Activated T-cell treated with anti-CD3 and anti-CD28 coated beads for 48 hours (primary cell): ENCODE measurements at regions not wholly inside any gene's neighbourhood (a gene's known extent, or its start where the extent isn't known, plus 50 kb on each side); places are given as distances from the start of the nearest gene placed in this dataset.

Experiments
- DNase-seq: peaks from one replicate; pipeline ENCODE4 v3.0.0-alpha.2; 2020; ENCODE audit warnings: low read depth

- DNase-seq: no peak
These were observed 132.1 kb downstream of the OAT start for GRCh38 chr10:124286621-124287020.

- DNase-seq: no peak
These were observed 132.9 kb downstream of the OAT start for GRCh38 chr10:124285587-124286527.

DNA sequence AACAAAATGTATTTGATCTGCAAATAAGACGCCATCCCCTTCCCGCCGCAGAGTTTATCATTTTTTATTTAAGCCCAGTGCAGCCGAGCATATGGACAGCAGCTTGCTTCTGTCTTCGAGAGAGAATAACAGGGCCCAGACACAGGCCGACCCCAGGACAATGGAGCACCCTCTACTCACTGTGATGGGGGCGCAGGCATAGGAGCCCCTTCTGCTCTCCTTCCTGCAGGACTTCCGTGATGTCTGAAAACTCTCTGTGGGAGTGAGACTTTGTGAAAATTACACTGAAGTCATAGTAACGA, 134.8 kb downstream of the OAT start:
- no peak for DNase-seq

- DNase-seq: no peak
These were observed 135.3 kb downstream of the OAT start for GRCh38 chr10:124283215-124283948.

DNA sequence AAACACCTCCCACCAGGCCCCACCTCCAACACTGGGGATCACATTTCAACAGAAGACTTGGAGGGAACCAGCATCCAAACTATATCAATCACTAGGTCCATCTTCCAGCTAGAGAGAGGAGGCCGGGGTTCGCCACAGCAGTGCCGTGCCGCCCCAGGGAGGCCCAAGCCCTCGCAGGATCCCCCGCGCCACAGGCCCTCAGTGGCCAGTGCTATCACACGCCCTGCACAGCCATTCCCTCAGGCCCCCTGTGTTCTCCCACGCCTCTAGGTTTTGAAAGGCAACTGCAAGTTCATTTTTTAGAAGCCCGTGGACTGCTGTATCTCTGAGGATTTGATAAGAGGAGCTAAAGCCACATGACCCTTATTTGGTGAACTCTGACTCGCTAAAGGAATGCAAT, 136.4 kb downstream of the OAT start:
- no peak for DNase-seq

DNA sequence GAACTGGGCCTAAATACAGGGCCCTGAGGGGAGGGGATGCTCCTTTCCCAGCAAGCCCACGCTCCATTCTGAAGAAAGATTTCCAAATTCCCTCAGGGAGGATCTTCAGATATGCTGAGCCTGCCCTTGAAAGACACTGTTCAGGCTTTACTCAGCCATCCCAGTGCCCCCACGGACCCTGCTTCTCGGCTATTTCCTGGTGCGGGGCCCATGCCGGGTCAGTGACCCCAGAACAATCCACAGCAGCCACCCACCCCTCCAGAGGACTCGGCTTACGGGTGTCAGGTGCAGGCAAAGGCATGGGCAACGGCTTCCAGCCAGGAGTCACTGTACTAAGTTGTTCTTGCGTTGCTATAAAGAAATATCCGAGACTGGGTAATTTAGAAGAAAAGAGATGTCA, 137.1 kb downstream of the OAT start:
- DNase-seq: no peak

DNA sequence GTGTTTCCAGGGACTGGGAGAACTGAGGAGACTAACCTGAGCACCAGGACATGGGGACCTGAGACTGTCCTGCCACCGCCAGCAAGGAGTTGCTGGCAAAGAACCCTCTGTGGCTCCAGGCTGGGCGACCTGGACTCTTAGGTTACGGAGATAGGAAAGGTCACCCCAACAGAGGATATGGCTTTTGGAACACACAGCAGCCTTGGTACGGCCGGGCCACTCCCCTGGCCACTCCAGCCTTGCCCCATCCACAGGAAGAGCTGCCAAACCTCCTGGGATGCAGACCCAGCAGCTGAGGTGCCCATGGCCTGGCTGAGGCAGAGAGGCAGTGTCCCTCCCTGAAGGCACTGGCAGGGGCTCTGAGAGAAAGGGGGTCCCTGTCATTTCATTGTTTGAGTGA, 137.8 kb downstream of the OAT start:
- DNase-seq: no peak

DNA sequence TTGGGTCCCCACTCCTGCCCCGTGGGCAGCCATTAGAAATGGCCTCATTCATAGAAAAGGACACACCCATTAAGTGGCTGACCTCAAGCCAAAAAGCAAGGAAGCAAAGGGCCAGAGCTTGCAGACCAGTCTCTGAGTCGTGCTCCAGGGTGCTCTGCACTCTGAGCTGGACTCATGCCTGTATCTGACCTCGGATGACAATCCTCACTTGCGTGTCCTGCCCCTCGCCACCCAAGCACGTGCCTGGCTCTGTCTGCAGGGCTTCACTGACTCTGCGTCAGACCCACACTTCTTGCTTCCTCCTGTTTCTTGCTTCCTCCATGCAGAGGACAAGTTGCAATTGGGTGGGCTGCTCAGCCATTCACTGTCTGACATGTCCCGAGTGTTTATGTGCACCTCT, 138.8 kb downstream of the OAT start:
- no peak for DNase-seq

GRCh38 chr10:124279298-124279697, 139.4 kb downstream of the OAT start:
- DNase-seq: no peak

GRCh38 chr10:124278356-124278755, 140.4 kb downstream of the OAT start:
- DNase-seq: no peak

- DNase-seq: no peak
These were observed 145.6 kb downstream of the OAT start for GRCh38 chr10:124273141-124273540.

DNA sequence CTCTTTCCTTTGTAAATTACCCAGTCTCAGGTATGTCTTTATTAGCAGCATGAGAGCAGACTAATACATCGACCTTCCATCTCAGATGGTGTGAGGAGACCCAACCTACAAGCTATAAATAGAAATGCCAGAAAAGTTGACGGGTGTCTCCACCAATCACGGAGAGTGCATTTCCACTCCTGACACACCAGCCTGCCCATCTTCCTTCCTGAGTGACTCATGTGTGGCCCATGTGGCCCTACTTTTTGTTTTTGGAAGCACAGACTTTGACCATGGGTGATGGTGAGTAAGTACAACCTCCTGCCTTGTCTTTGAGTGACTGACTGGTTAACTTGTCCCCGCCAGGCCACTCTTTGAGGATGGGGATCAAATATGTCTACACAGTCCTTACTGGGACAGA, 147.0 kb downstream of the OAT start:
- DNase-seq: no peak

- no peak for DNase-seq
These were observed 148.0 kb downstream of the OAT start for GRCh38 chr10:124270530-124271327.

- no peak for DNase-seq
These were observed 149.7 kb downstream of the OAT start for GRCh38 chr10:124268976-124269375.

- DNase-seq: no peak
These were observed 150.7 kb downstream of the OAT start for GRCh38 chr10:124267911-124268549.

DNA sequence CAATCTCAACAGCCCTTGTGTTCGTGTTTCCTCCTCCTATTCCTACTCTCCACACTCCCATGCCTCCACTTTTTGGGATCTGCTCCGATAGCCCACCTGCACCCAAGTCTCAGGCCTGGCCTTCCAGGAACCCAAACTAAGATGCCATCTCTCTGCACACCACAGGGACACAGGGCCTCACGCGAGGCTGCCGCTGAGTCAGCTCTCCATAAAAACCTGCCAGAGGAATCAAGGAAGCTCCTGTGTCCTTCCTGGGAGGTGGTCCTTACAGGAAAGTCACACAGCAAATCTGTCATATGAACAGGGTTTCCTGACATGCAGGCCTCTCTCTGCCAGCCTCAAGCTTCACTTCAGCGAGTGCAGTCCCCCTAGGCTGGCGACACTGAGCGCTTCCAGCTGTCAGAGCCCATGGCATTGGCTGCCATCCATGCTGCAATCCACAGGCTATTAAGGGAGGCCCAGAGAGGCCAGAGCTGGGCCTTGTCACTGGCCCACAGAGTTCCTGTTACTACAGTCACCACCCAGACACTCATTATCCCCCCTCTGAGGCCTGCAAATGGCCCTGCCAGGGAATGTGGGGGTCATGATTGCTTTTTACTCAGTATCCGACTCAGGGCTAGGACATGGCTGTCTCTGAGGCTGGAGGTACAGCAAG, 151.4 kb downstream of the OAT start:
- DNase-seq: no peak

DNA sequence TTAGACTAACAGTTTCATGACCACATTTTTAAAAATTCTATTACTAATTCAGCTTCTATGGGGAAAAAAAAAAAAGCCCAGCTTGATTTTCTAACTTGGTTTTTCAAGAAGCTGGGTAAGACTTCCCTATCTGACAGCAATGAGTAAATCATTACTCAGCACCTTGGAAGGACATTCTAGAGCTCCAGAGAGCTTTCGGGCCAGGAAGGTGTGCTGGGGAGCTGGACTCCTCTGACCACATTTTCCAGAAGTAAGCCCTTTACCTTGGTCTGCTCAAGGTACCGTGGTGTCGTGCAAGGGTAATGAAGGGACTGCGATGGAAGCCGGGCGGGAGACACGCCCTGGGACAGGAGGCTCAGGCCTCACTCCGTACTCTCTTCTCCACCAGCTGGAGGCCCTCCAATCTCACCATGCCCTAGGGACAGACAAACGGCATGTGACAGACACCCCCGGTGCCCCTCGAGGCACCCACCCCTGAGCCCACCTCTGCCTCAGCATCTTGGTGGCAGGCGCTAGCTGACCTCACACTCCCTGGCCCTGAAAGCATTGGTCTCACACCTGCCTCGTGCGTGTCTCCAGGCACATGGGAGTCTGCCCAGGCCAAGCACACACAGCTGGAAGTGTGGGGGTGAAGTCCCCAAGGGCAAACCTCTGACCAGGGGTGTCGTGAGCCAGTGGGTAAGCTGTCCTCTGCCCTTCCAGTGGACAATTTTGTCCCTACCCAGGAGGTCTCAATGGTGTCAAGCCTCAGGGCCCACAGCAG, 152.1 kb downstream of the OAT start:
- no peak for DNase-seq

DNA sequence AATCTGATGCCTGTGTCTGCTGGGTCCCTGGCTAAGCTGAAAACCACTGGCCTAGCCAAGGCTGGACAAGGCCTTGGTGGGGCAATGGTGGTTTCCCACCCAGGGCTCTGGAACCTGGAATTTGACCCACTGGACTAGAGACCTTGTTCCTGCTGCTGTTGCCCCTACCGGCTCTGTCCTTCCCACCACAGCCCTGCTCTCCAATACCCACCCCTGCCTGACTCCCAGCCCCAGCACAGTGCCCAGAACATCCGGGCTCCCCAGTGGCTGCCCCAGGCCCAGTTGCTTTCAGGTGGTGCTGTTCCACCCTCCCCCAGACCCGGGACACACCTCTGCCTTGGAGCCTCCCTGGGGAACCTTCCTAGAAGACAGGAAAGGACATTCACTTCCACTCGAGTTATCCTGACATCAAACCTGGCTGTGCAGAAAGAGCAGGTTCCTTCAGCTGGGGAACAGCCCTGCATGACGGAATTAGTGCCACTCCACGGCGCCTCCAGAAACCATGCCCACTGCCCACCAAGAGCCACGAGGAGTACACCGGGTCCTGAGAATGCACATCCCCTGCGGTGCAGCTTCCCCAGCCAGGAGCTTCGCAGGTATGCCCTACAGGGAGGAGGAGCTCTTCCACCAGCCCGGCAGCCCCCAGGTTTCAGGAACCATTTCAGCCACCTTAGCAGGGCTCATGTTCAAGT, 152.8 kb downstream of the OAT start:
- no peak for DNase-seq

DNA sequence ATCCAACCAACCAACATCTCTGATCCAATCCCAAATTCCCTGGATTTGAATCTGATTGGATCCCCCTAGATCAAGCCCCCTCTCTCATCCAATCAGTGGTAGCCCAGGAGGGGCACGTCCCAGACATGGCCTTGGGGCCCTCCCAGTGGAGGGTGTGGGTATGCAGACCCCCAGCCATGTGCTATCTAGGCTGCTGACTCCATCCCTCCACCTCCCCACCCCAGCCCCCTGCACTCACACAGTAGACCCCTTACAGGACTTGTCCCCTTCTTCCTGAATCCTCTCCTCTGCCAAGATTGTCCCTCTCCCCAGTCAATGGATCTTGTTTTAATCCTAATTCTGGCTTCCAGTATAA, 153.4 kb downstream of the OAT start:
- DNase-seq: no peak

- DNase-seq: no peak
These were observed 153.9 kb downstream of the OAT start for GRCh38 chr10:124264711-124265390.
